Heart right ventricle (tissue), 16 donors: ENCODE measurements at regions not wholly inside any gene's neighbourhood (a gene's known extent, or its start where the extent isn't known, plus 50 kb on each side); places are given as distances from the start of the nearest gene placed in this dataset.

Experiments used
- ATAC-seq, 8 donors: fragments of 200-7000 bp; cut with Tn5 transposase; one replicate each; pipeline ENCODE4 v1.9.1; 2020; ENCODE audit warnings: mild to moderate bottlenecking in 8 of 8, moderate library complexity in 8 of 8, moderate number of reproducible peaks in 1 of 8
- DNase-seq, 2 donors: peaks; one replicate each; pipeline ENCODE4 v3.0.0-alpha.2; 2020
- H3K27ac ChIP-seq, 10 donors: fragments of 200-600 bp; sonication (generic) in 2 of 10; one replicate each; pipeline versions ENCODE4 v1.5.0 to v1.8.0; 2020 to 2022; ENCODE audit warnings: mild to moderate bottlenecking in 3 of 10
- H3K27me3 ChIP-seq, 7 donors: fragments of 200-600 bp; one replicate each; pipeline ENCODE4 v1.8.0; 2021 to 2022; ENCODE audit warnings: mild to moderate bottlenecking in 2 of 7
- H3K36me3 ChIP-seq, 9 donors: fragments of 200-600 bp; sonication (generic) in 1 of 9; one replicate each; pipeline versions ENCODE4 v1.5.0 to v1.8.0; 2020 to 2022; ENCODE audit warnings: mild to moderate bottlenecking in 2 of 9
- H3K4me1 ChIP-seq, 9 donors: fragments of 200-600 bp; sonication (generic) in 1 of 9; one replicate each; pipeline versions ENCODE4 v1.5.0 to v1.8.0; 2020 to 2022; ENCODE audit warnings: mild to moderate bottlenecking in 4 of 9
- H3K4me3 ChIP-seq, 10 donors: fragments of 200-600 bp; sonication (generic) in 2 of 10; one replicate each; pipeline versions ENCODE4 v1.5.0 to v1.8.0; 2020 to 2022; ENCODE audit warnings: mild to moderate bottlenecking in 7 of 10, moderate library complexity in 2 of 10
- H3K9me3 ChIP-seq, 11 donors: fragments of 200-600 bp in 10 of 11; sonication (generic) in 2 of 11; one replicate each; pipeline versions ENCODE4 v1.5.0 to v1.8.0; 2013 to 2022; ENCODE audit warnings: mild to moderate bottlenecking in 2 of 11, control low read depth in 1 of 11, moderate library complexity in 1 of 11
- WGBS, 2 donors: extraction: QIAGEN DNeasy Blood & Tissue Kit; methylation state at CpG; one replicate each; pipeline ENCODE4 v1.1.7; 2013; ENCODE audit warnings: inconsistent platforms in 1 of 2; 5-methylcytosine and 5-hydroxymethylcytosine counted together
- intact Hi-C, 10 donors: fragments of 100-400 bp; cut with DNase I; formaldehyde crosslinking; loops; one replicate each; pipeline versions ENCODE4 v1.11.1 to v1.14.2; 2022
- TF ChIP-seq, protein P1 (sequence below), 9 donors: fragments of 200-600 bp; sonication (generic) in 2 of 9; IDR thresholded peaks; one replicate each; pipeline versions ENCODE4 v1.5.0 to v1.8.0; 2021 to 2022; ENCODE audit warnings: antibody characterized with exemption in 9 of 9, mild to moderate bottlenecking in 5 of 9, moderate library complexity in 1 of 9
- donor health status: Arrhythmogenic right ventricular cardiomyopathy.
- donor health status: ischemic (EF 13 %, LVEDD 7.1; RV severe dilation, severe dysfunction).
- donor health status: healthy with polysubstance abuse.
- donor health status: DM: no; HTN: yes; CAD: no.
- donor health status: DM: no; HTN: no; CAD: no.
- donor health status: ischemic (EF 25% LVEDD 6.9; RV normal size, moderate dysfunction).
- donor health status: ischemic (EF 25% LVEDD 5.7; RV mildly dilated, moderate dysfunction).
- donor health status: healthy.
- donor health status: DM: yes; HTN: yes; CAD: no.
- donor health status: Ischemic cardiomyopathy.
- donor health status: ischemic (EF 35%, LVEDD 5.7; RV mildly dilated, moderate dysfunction).
- donor health status: nonischemic (EF 11% LVEDD 7.7; RV severe dilation, severe dysfunction).
- donor health status: DM: yes; HTN: yes; CAD: no.
- donor health status: PGD.
- donor health status: ischemic (EF 29% LVEDD 5.4; RV normal size, mild dysfunction).
- donor health status: nonischemic (EF 23%, LVEDD 6.1; RV moderate dilation, normal function).

DNA sequence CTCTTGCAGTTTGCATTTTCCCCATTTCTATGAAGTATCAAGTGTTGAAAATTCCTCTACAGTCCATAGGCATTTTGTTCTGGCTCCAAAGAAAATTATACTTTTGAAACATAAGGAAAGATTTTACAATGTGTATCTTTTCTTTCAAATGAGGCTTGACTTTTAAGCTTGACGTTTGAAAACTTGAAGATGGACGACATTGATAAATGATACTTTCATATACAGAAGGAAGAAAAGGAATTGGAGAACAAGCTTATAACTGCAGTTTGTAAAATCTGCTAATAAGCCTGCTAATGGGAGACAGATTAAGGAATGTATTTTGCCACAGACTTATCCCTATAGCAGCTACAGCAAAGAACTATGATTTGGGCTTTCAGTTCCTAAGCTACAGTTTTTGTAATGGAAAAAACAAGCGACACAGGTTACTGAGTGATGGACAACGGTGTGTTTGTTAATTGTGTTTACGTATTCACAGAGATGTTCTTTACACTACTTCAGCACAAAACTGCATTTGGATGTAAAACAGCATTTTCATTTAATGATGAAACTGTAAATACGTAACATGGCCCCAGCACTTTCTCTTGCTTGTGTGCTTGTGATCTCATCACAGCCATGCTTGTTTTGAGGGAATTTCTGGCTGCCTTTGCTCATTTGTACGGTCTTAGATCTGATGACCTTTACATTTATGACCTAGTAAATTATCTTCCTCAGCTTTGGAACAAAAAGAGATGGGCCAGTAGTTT, 83.2 kb upstream of the FAT1 start:
- Histone ChIP-seq H3K27ac (no peak overlapping the region), H3K27me3 (no peaks in the 10 kb centered on the region), H3K36me3 (no peaks in the 10 kb centered on the region), H3K9me3 (peaks cover 0 to 4% (median 0%) of the 10 kb centered on the region in 11 donors), H3K4me3 (no peak overlapping the region), H3K4me1 (no peaks in the 10 kb centered on the region)
- 64 to 71% methylated on average over 7 of the region's 7 CpGs for WGBS, 2 donors
- TF ChIP-seq, protein P1, sequence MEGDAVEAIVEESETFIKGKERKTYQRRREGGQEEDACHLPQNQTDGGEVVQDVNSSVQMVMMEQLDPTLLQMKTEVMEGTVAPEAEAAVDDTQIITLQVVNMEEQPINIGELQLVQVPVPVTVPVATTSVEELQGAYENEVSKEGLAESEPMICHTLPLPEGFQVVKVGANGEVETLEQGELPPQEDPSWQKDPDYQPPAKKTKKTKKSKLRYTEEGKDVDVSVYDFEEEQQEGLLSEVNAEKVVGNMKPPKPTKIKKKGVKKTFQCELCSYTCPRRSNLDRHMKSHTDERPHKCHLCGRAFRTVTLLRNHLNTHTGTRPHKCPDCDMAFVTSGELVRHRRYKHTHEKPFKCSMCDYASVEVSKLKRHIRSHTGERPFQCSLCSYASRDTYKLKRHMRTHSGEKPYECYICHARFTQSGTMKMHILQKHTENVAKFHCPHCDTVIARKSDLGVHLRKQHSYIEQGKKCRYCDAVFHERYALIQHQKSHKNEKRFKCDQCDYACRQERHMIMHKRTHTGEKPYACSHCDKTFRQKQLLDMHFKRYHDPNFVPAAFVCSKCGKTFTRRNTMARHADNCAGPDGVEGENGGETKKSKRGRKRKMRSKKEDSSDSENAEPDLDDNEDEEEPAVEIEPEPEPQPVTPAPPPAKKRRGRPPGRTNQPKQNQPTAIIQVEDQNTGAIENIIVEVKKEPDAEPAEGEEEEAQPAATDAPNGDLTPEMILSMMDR (IDR thresholded peaks at IDR 0.05), result no peak
- intact Hi-C loops, result no loop called here
- ATAC-seq (no peak), DNase-seq (no peak)

DNA sequence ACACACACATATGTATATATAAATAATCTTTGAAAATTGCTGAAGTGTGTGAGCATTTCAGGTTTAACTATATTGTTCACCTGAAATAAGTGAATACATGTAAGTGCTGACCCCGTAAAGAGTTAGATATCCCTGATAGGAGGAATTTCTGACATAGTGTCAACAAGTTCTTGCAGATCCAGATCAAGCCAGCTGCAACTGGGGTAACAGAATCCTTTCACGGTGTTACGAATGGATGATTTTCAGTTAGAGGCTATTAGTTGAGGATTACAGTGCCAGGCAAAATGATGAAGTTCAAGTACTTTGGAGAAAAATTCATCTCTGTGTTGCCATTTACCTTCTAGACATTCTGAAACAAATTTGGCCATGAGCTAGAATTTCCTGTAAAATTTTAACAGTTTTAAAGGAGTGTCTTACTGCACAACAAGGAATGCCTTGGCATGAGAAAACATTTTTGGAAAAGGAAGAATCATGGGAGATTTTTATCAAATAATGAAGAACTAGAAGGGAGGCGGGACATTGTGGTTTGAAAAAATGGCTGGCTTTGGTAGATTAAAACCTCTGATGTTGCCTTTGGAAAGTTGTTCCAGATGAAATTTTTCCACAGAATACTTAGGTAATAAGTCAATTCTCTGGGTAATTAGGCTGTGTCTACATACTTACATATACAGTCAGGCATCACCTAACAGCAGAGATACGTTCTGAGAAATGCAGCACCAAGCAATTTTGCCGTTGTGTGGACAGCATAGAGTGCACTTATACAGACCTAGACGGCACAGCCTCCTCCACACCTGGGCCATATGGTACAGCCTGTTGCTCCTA, 84.4 kb upstream of the FAT1 start:
- intact Hi-C loops, result no loop called here
- ATAC-seq (no peak), DNase-seq (no peak)
- Histone ChIP-seq H3K27ac (no peak overlapping the region), H3K4me1 (no peaks in the 10 kb centered on the region), H3K4me3 (no peak overlapping the region), H3K27me3 (no peaks in the 10 kb centered on the region), H3K9me3 (peaks cover 0 to 4% (median 0%) of the 10 kb centered on the region in 11 donors), H3K36me3 (no peaks in the 10 kb centered on the region)
- TF ChIP-seq, protein P1 (IDR thresholded peaks at IDR 0.05), result no peak
- WGBS, 2 donors, result 87 to 91% methylated on average over 7 of the region's 7 CpGs

DNA sequence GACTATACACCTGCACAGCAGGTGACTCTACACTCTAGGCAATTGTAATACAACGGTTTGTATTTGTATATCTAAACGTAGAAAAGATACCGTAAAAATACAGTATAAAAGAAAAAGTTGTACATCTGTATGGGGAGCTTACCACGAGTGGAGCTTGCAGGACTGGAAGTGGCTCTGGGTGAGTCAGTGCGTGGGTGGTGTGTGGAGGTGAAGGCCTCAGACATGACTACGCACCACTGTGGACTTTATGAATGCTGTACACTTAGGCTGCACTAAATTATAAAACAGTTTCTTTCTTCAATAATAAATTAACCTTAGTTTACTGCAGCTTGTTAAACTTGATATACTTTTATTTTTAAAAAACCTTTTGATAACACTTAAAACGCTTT, 85.0 kb upstream of the FAT1 start:
- H3K9me3 ChIP-seq, result peaks cover 0 to 4% (median 0%) of the 10 kb centered on the region in 11 donors
- no peaks in the 10 kb centered on the region for H3K27me3 ChIP-seq
- H3K4me3 ChIP-seq, result no peak overlapping the region
- DNase-seq (no peak), ATAC-seq (no peak)
- TF ChIP-seq, protein P1 (IDR thresholded peaks at IDR 0.05), result no peak
- intact Hi-C loops, result no loop called here
- no peaks in the 10 kb centered on the region for H3K36me3 ChIP-seq
- H3K4me1 ChIP-seq, result no peaks in the 10 kb centered on the region
- WGBS, 2 donors, result 85 to 89% methylated on average over 7 of the region's 7 CpGs
- H3K27ac ChIP-seq, result no peak overlapping the region

DNA sequence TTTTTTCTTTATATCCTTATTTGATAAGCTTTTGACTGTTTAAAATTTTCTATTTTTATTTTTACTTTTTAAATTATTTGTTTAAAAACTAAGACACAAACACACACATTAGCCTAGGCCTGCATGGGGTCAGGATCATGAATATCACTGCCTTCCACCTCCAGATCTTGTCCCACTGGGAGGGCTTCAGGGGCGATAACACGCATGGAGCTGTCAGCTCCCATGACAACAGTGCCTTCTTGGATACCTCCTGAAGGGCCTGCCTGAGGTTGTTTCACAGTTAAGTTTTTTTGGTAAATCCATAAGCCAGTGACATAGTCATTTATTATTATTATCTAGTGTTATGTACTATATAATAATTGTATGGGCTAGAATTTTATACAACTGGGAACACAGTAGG, 85.4 kb upstream of the FAT1 start:
- no peaks in the 10 kb centered on the region for H3K27me3 ChIP-seq
- H3K27ac ChIP-seq, result no peak overlapping the region
- DNase-seq (no peak), ATAC-seq (no peak)
- no peaks in the 10 kb centered on the region for H3K4me1 ChIP-seq
- H3K4me3 ChIP-seq, result no peak overlapping the region
- intact Hi-C loops, result no loop called here
- WGBS, 2 donors, result 80 to 81% methylated on average over 2 of the region's 2 CpGs
- H3K36me3 ChIP-seq, result no peaks in the 10 kb centered on the region
- TF ChIP-seq, protein P1 (IDR thresholded peaks at IDR 0.05), result no peak
- H3K9me3 ChIP-seq, result peaks cover 0 to 4% (median 0%) of the 10 kb centered on the region in 11 donors
